Omental fat pad (tissue), 3 donors: ENCODE measurements at regions not wholly inside any gene's neighbourhood (a gene's known extent, or its start where the extent isn't known, plus 50 kb on each side); places are given as distances from the start of the nearest gene placed in this dataset.

ENCODE experiments used
- ATAC-seq: fragments of 150-250 bp; one replicate; pipeline ENCODE4 v1.9.1; 2016; ENCODE audit warnings: mild to moderate bottlenecking, moderate library complexity; ENCODE audit not compliant: low FRiP score
- DNase-seq: peaks from one replicate; pipeline ENCODE4 v3.0.0-alpha.2; 2019; ENCODE audit warnings: low spot score
- CTCF ChIP-seq, 3 donors: fragments of 450-650 bp; IDR thresholded peaks; one replicate each; pipeline ENCODE4 v1.5.1; 2016 to 2017; ENCODE audit warnings: antibody characterized with exemption in 3 of 3, mild to moderate bottlenecking in 3 of 3, moderate library complexity in 2 of 3

DNA sequence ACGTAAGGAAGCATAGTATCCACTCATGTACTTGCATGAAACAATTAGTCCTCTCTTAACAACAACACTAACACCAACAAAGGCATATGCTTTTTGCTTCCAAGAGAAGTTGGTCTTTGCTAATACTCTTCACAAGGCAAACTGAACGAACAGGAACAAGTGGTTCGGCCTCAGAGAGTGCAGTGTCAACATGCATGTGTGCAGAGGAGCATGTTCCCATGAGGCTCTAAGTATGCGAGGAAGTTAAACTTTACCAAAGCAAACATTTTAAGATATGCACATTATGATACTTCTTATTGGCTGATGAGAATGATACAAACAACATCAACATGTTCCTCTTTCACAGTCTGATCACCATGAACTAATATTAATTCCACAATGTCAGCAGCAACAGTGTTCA is 285.3 kb upstream of the IRX5 start:
- ATAC-seq (no peak), DNase-seq (no peak)
- TF ChIP-seq CTCF (IDR thresholded peaks at IDR 0.05), result no peak

DNA sequence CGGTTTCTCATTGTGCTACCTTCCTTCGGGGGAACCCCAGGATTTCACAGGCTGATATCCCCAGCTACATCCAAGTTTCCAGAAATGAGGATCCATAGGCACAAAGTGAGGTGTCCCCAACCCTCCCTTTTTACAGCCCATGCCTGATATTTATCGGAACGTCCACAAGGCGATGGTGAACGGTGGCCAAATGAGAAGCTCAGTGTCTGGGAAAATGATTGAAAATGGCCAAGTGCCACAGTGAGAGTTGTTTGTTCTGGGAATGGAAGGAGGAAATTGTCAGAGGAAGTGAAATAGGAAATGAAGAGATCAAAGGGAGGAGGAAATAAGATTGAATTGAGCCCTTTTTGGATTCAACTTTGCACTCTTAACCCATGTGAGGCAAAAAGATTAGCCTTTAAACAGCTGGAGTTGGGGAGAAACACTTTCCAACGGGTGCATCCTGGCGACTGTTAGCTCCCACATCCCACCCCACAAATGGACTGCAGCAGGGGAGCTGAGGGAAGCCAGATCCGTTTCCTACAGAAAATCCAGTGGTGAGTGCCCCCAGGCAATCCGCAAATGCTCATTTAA is 294.4 kb upstream of the IRX5 start:
- DNase-seq (no peak), ATAC-seq (no peak)
- no peak for TF ChIP-seq CTCF (IDR thresholded peaks at IDR 0.05)

DNA sequence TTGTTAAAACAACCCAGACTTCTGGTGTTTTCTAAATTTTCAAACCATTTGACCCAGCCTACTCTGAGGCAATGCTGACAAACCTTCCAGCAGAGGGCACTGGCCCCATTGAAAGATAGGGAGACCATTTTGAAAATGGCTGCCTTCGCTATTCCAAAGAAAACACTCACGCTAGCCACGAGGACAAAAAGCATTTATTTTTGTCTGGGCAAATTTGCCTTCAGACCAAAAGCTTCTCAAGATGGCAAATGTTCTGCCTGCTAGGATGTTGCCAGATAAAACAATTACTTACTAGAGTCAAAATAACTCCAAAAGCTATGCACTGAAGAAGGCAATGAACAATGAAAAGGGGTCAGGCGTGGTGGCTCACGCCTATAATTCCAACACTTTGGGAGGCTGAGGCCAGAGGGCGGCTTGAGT is 296.7 kb upstream of the IRX5 start:
- TF ChIP-seq CTCF (IDR thresholded peaks at IDR 0.05), result no peak
- no peak for ATAC-seq
- DNase-seq, result no peak

DNA sequence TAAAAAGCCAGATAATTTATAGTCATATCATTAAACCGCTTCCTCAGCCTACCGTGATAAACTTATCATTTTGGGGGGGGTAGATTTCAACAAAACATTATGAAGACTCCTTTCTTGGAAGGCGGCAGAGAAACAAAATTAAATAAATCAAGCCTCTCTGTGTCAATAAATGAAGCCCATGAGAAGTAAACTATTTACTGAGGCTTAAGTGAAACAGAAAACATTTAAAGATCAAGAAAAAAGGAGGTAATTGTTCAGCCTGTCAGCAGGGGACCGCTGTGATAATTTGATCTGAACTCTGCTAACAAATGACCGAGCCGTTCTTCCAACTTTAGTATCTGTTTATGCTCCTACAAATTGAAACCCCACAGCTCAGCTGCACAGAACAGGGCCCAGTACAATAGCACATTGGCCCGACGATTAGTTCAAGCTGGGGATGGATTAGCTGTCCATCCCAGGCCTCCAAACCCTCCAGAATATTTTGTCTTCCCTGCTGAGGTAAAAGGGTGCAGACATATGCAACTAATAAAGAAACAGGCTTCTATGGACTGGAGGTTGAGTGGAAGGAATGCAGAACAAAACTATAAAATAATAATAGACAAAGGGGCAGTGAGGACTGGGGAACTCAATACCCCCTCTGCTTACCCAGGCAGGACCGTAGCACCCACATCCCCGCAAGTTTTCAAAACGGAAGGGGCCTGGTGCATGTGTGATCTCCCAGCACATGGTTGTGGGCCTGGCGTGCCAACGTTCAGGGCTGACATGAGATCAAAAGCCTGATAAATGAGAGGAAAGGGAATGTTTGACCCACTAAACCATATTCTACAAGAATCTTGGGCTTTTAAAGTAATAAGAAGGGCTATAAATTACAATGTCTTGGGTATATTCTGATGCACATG is 298.1 kb upstream of the IRX5 start:
- ATAC-seq (no peak), DNase-seq (no peak)
- no peak for TF ChIP-seq CTCF (IDR thresholded peaks at IDR 0.05)

- no peak for TF ChIP-seq CTCF (IDR thresholded peaks at IDR 0.05)
- DNase-seq (no peak), ATAC-seq (no peak)
Observed at GRCh38 chr16:54631782-54632181, 298.9 kb upstream of the IRX5 start.

DNA sequence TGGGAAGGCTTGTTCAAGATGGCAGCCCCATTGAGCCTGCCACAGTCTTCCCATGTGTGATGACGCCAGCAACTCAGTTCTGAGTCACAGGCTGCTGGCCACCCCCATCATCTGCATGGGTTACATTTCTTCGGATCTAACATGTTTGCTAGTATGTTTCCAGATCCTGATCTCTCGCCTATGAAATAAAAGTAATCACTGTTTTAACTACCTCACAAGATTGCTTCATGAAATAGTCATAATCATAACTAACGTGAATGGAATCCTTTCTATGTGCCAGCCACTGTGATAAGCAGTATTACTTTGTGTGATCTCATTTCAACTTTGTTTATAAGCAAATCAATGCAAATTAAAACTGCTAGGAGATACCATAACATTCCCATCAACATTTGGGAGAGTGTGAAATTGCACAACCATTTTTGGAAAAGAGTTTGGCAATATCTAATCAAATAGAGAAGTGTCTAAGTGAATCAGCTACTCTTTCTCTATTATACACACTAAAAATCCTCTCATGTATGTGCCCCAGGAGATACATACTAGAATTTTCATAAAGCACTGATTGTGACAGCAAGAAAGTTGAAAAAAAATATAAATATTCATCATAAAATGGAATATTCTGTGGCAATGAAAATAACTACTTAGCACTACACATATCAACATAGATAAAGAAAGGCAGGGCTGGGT is 300.2 kb upstream of the IRX5 start:
- ATAC-seq, result peak; percentile 73
- no peak for DNase-seq
- TF ChIP-seq CTCF (IDR thresholded peaks at IDR 0.05), result no peak
